ENCODE measurements at regions not wholly inside any gene's neighbourhood (a gene's known extent, or its start where the extent isn't known, plus 50 kb on each side); places are given as distances from the start of the nearest gene placed in this dataset.

DNA sequence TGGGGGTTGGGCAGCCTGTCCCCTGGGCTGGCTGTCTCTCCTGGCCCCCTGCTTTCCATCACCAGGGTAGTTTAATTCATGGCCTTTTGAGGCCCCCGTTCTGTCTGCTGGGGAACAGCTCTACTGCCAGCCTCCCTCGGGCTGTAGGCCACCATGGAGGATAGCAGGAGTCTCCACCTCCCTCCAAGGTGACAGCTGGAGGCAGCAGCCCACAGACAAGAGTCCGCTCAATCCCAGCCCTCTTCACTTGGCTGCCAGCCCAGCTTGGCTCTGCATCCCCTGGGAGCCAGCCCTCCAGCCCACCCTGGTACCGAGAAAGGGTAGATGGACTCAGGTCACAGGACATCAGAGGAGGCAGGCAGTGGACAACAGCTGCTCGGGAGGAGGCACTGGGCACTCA lies 194.6 kb upstream of the SDK2 start:
- POLR2A ChIA-PET (ENCODE audit: partially characterized antibody), result no interaction called here
- H3K23ac ChIP-seq (ENCODE audit: insufficient read length), result no peak overlapping the region
- no peak overlapping the region for H2AFZ ChIP-seq (ENCODE audit: low read length)
- no peak overlapping the region for H4K8ac ChIP-seq (ENCODE audit: extremely low read depth, insufficient read depth, low read length)
- H3K18ac ChIP-seq (ENCODE audit: extremely low read depth, low read length), result no peak overlapping the region; the same call in 1 of the 2 replicates
- H4K20me1 ChIP-seq (replicated peaks in 1 of 2; ENCODE audit: control insufficient read depth in 1 of 2, insufficient read depth in 2 of 2, low read length in 2 of 2), result no peaks in the 10 kb centered on the region
- H2BK20ac ChIP-seq (ENCODE audit: low read length), result no peak overlapping the region
- no peak overlapping the region for H3K14ac ChIP-seq (ENCODE audit: insufficient read length)
- WGBS, 2 experiments (ENCODE audit: extremely low coverage in 1 of 2, insufficient coverage in 1 of 2, insufficient read length in 1 of 2, insufficient replicate concordance in 2 of 2, low coverage in 1 of 2, low lambda C conversion rate in 2 of 2, missing lambda C conversion rate in 1 of 2), result 93% methylated on average over 4 of the region's 5 CpGs; no CpG with 5 or more reads in 1 of the 2 experiments
- no peaks in the 10 kb centered on the region for H3K36me3 ChIP-seq (ENCODE audit: control insufficient read depth in 2 of 4, insufficient read depth in 4 of 4, low read length in 3 of 4)
- H4K91ac ChIP-seq (replicated peaks; ENCODE audit: insufficient read length, low read length), result no peak overlapping the region
- no peak overlapping the region for H2BK5ac ChIP-seq (ENCODE audit: low read depth, low read length)
- no peaks in the 10 kb centered on the region; a peak in 1 of 7 replicates for H3K27me3 ChIP-seq (replicated peaks in 1 of 4; ENCODE audit: control insufficient read depth in 3 of 4, extremely low read depth in 1 of 4, insufficient read depth in 3 of 4, low read length in 3 of 4)
- no peak overlapping the region for H3K27ac ChIP-seq (ENCODE audit: low read depth, low read length)
- H4K5ac ChIP-seq (ENCODE audit: insufficient read length, low read depth, low read length), result no peak overlapping the region
- H3K4me1 ChIP-seq (replicated peaks in 1 of 4; ENCODE audit: control insufficient read depth in 3 of 4, insufficient read depth in 4 of 4, low read length in 3 of 4), result no peaks in the 10 kb centered on the region
- H3K4ac ChIP-seq (replicated peaks; ENCODE audit: insufficient read length, low read depth, low read length), result no peak overlapping the region
- no peak overlapping the region for H3K4me2 ChIP-seq (ENCODE audit: insufficient read depth in 1 of 2, low read depth in 2 of 2, low read length in 2 of 2)
- H3K9ac ChIP-seq (replicated peaks in 1 of 4; ENCODE audit: extremely low read depth in 1 of 4, low read depth in 3 of 4, low read length in 3 of 4), result no peak overlapping the region
- H2BK12ac ChIP-seq (ENCODE audit: low read depth, low read length), result 0 out of 2 replicates have a peak overlapping the region, but pooled peaks have one; percentile 2
- no peak overlapping the region for H2AK5ac ChIP-seq (ENCODE audit: low read depth, low read length)
- H2BK15ac ChIP-seq (ENCODE audit: low read length), result peak overlapping the region; percentile 81; the same call in 1 of the 2 replicates
- no peak for DNase-seq (ENCODE audit: low read depth in 1 of 2, low spot score in 2 of 2)
- CTCF ChIA-PET (ENCODE audit: partially characterized antibody), result interaction anchor here (0.6 to 5.5 kb wide), 12 partner anchors 14 to 200 kb away, joined by 3 to 24 read pairs (median 4); no protein-coding TSS in a partner anchor
- H3K23me2 ChIP-seq (ENCODE audit: low read depth, low read length), result no peaks in the 10 kb centered on the region
- no peaks in the 10 kb centered on the region for H3K79me1 ChIP-seq (ENCODE audit: low read depth, low read length)
- no peaks in the 10 kb centered on the region for H3K79me2 ChIP-seq (ENCODE audit: control insufficient read depth in 1 of 2, insufficient read depth in 2 of 2, low read length in 2 of 2)
- no peak overlapping the region for H3K56ac ChIP-seq (replicated peaks; ENCODE audit: insufficient read length, low read depth, low read length)
- H3K4me3 ChIP-seq (ENCODE audit: extremely low read depth in 1 of 4, insufficient read depth in 2 of 4, low read depth in 3 of 4, low read length in 4 of 4), result no peak overlapping the region
- 0 out of 4 replicates have a peak, but pooled peaks cover 0 to 3% of the 10 kb centered on the region in 2 experiments for H3K9me3 ChIP-seq (ENCODE audit: insufficient read depth in 2 of 2, low read depth in 1 of 2, low read length in 1 of 2)
- H2BK120ac ChIP-seq (replicated peaks; ENCODE audit: low read depth, low read length), result no peak overlapping the region
- no peak for FAIRE-seq
- TF ChIP-seq POLR2AphosphoS5 (IDR thresholded peaks at IDR 0.05; ENCODE audit: low read depth, low read length) (no peak), KDM4A (IDR thresholded peaks at IDR 0.05; ENCODE audit: low read depth, low read length, severe bottlenecking) (no peak), SP4 (IDR thresholded peaks at IDR 0.05; ENCODE audit: low read length) (no peak), RFX5 (IDR thresholded peaks at IDR 0.05; ENCODE audit: borderline replicate concordance, low read depth, low read length) (no peak), ASH2L (IDR thresholded peaks at IDR 0.05; ENCODE audit: low read length) (no peak), CBX5 (IDR thresholded peaks at IDR 0.05; ENCODE audit: low read depth, low read length) (no peak), SIN3A (conservative IDR thresholded peaks at IDR 0.05 in 1 of 2, IDR thresholded peaks at IDR 0.05 in 1 of 2; ENCODE audit: low read depth in 1 of 2, low read length in 2 of 2) (no peak), TBP (IDR thresholded peaks at IDR 0.05; ENCODE audit: low read depth, low read length) (no peak), TEAD4 (IDR thresholded peaks at IDR 0.05; ENCODE audit: low read depth, low read length) (no peak), YY1 (IDR thresholded peaks at IDR 0.05; ENCODE audit: low read depth, low read length) (no peak), GTF2F1 (IDR thresholded peaks at IDR 0.05; ENCODE audit: borderline replicate concordance, low read depth, low read length) (no peak), FOSL1 (IDR thresholded peaks at IDR 0.05; ENCODE audit: insufficient read depth, low read depth, low read length) (no peak), RBBP5 (IDR thresholded peaks at IDR 0.05; ENCODE audit: borderline replicate concordance, low read depth, low read length) (no peak), KDM1A (IDR thresholded peaks at IDR 0.05; ENCODE audit: borderline replicate concordance, low read length) (no peak)
- TF ChIP-seq, protein P1, sequence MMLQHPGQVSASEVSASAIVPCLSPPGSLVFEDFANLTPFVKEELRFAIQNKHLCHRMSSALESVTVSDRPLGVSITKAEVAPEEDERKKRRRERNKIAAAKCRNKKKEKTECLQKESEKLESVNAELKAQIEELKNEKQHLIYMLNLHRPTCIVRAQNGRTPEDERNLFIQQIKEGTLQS (IDR thresholded peaks at IDR 0.05; ENCODE audit: insufficient read depth, low read depth, low read length), result no peak
